NCI-H460 (cell line): ENCODE measurements at regions not wholly inside any gene's neighbourhood (a gene's known extent, or its start where the extent isn't known, plus 50 kb on each side); places are given as distances from the start of the nearest gene placed in this dataset.

Source experiments
- DNase-seq: peaks from one replicate; pipeline ENCODE4 v3.0.0-alpha.2; 2016; ENCODE audit warnings: low read depth; ENCODE audit errors: extremely low read depth

DNA sequence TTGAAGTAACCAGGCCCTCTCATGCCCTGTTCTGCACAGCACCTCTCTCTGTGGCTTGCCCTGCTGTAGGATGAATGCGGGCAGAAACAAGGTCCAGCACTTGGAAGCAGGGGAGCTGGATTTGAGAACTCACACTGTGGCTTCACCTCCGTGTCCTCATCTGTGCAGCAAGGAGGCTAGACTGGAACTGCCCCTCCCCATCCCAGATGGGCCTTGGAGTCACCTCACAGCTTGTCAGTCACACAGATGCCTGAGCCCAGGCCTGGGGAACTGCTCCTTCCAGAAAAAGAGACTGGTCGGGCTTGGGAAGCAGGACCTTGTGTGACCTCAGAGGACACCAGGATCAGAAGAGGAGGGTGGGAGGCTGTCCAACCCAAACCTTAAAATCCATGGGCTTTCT, 180.8 kb downstream of the CCT6B start:
- no peak for DNase-seq

DNA sequence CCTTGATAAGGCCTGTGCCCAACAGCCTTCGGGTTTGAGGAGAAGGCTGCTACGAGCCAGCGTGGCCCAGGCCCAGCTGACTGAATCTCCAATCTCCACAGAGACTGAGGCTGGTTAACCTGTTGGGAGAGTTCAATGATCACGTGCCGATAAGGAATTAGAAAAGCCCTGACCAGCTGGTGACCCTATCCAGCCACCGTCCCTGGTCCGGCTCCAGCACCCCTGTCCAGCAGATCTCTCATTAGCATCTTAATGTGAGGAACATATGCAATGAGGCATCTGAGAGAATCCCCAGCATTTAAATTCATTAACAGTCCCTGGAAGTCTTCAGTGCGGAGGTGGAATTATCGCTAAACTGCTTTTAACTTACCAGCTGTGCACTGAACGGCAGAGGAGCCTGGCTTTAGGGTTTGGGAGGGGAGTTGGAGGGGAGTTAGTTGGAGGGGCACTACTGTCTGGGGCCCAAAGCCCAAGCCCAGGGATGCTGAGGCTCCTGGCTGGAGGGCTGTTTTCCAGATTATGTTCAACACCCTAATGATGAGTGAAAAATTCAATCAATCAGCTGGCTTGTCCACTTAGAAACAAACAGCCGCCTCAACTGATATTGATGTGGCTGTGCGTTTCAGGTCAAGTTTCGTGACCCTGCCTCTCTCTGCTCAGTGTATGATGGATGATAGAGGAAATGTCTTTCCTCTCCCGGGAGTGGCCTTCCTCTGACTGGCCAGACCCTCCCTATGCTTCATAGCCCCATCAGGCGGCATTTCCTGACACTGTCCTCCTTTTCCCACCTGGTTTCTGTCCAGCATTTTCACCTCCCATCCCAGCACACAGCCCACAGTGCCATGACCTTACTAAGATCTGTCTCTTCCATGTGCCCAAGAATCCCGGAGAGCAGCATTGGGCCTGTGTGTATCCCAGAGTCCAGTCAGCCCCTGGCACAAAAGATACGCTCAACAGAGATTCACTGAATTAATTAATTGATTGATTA, 184.5 kb downstream of the CCT6B start:
- DNase-seq: no peak

DNA sequence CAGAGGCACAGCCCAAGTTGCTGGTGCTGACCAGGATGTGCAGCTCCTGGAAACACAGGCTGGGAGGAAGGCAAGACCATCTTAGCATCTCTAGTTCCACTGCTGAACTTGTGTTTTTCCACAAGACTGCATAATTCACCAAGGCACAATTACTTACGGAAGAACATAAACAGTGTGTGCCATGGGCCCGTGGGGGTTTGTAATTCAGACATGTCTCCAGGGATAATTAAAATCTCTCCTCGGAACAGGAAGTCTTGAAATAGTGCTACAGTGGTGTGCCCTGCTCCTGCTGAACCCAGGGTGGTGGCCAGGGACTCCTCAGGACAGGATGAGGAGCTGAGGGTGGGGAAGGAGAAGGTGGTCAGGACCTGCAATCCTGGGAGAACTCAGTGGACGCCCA, 188.2 kb downstream of the CCT6B start:
- no peak for DNase-seq

DNA sequence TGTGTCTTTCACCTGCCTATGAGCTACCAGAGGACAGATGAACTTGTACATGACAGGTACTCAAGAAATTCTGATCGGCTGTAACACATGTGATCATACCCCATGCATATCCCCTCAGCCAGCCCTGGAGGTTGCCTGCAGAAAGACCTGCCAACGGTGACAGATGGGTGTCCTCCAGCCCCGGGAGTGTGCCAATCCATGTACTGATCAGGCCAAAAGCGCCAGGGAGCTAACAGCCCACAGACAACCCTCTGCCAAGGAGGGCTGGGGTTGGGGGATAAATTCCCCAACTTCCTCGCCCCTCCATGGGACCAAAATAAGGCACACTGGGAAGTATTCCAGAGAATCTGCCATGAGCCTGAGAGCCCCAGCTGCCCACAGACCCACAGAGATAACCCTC, 189.4 kb downstream of the CCT6B start:
- no peak for DNase-seq

DNA sequence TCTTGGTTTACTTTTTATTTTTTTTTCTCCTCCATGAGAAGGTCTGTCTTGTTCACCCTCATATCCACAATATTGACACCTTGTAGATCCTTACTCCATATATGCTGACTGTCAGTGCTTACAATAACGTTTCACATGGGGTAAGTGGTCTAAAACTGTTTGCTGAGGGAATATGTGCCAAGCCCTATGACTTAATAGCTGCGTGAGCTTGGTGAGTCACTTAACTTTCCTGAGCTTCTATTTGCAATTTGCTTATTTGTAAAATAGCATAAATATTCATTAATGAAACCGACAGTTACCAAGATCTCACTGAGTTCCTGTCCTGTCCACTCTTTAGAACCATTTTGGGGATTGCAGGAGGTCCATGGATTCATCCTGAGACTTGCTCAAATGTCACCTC, 190.7 kb downstream of the CCT6B start:
- DNase-seq: no peak

DNA sequence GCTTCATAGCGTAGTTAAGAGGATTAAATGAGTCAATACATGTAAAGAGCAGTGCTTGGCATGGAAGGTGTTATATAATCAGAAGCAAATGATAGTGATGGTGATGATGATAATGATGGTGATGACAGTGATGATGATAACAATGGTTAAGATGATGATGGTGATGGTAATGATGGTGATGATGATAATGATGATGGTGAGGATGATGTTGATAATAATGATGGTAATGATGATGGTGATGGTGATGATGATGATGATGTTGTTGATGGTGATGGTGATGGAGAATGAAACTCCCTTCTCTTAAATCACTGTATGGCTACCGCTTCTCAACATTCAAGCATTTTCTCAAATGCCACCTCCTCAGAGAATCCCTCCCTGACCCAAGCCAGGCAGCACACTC, 190.5 kb downstream of the TMEM132E start:
- DNase-seq: no peak

DNA sequence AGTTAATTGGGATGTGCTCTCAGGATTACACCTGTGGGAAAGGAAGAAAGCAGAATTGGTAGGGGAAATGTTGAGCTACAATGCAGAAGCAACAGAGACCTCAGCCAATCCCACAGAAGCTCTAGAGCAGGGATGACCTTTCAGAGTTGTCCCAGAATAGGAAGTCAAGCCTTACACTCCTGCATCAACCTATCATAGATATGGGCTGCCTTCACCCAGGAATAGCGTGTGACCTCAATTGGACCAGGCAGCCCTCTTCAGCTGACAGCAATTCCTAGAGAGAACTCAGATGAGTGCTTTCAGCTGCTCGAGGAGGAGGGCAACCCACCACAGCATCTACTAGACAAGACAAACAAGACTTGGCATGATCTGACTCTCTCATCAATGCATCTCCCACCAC, 189.7 kb downstream of the TMEM132E start:
- no peak for DNase-seq

DNA sequence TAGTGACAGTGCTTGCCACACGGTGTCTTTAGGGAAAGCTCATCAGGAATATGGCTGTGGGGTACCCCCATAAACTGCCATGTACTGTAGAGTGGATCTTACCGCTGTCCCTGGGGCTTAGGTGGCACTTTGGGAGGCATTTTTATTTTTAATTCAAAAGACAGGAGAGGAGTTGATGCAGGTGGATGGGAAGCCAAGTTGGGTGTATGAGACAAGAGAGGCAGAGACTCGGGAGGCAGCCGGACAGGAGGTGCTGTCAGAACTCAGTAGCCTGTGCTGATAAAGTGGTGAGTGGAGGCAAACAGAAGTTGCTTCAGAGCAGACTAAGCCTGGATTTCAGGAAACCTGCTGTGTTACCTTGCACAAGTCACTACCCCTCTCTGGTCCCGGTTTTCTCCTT, 185.9 kb downstream of the TMEM132E start:
- no peak for DNase-seq

DNA sequence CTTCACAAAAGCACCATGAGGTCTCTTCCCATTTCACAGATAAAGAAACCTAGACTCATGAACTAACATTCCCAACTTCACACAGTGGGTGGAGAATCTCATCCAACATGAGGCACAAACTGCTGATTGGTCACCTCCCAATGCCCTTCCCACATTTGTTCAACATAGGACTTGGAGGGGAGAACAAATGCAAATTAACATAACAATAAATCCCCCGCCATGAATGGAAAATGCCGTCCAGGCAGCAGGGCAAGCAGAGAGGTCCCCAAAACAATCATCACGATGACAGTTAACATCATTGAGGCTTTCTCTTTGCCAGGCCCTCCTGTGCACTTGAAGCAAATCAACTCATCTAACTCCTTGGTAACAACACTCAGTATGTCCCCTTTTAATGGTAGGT, 185.3 kb downstream of the TMEM132E start:
- no peak for DNase-seq

DNA sequence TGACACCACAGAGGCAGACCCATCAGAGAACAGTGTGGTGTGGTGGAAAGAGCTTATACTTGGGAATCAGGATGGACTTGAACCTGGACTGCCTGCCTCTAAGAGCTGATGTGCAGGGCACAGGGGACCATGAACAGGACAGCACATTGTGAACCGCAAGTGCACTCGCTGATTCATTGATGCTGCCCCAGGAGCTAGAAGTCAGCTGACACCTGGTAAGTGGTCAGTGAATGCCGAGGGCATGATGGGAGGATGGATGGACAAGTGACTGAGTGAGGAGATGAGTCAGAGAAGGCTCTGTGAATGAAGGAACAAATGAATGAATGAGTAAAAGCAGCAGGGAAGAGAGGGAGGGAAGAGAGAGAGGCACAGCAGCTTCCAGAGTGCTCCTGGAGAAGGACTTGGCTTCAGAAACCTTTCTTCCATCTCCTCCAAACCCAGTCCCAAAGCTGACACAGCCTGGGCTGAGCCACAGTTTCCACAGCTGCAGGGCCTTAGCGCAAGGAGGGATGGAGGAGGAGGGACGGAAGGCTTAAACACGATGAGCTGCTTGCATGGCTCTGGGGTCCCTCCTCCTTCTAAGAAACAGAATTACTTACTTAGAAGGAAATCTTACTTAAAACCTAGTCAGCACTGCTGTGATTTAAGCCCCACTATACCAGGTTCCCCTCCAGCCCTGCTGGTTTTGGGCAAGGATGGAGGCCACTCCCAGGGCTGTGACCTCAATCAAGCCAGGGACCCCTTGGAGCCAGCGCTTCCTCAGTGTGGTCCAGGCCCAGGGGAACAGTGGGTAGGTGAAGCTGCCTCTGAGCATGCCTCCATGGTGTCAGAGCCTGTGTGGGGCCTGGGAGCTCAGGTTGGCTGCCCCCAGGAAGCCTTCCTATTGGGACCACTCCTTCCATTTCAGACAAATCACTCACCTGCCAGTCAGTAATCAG, 184.6 kb downstream of the TMEM132E start:
- DNase-seq: no peak

DNA sequence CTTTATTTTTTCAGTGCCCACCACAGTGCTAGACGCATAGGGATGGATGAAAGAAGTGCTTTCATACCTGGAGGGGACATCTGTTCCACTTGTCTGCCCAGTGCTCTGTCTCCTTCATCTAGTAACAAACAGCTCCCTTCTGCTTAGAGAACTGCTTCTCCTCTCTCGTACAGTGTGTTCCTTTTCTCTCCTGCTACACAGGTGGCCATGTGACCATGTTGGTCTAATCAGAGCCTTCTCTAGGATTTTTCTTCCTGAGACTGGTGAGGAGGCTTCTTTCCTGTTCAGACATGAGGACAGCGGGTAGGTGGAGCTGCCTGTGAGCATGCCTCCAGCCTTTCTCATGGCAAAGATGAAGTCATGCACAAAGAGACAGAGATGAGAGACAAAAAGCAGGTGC, 182.7 kb downstream of the TMEM132E start:
- no peak for DNase-seq

DNA sequence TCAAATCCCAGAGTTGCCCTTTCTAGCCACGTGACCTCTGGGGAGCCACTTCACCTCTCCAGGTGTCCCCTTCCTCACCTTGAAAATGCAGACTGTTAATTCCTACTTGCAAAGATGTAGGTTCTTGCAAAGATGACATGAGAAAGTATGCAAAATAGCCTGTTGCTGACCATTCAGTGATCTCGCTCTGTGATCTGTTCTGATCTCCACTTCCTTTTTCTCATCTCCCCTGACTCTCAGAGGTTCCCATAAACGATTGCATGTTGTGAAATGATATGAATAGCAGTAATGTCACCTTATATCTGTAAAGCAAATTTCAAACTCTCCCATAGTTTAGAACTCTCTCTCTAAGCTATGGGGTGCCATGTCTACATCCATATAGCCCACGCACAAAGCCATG, 182.3 kb downstream of the TMEM132E start:
- DNase-seq: no peak

DNA sequence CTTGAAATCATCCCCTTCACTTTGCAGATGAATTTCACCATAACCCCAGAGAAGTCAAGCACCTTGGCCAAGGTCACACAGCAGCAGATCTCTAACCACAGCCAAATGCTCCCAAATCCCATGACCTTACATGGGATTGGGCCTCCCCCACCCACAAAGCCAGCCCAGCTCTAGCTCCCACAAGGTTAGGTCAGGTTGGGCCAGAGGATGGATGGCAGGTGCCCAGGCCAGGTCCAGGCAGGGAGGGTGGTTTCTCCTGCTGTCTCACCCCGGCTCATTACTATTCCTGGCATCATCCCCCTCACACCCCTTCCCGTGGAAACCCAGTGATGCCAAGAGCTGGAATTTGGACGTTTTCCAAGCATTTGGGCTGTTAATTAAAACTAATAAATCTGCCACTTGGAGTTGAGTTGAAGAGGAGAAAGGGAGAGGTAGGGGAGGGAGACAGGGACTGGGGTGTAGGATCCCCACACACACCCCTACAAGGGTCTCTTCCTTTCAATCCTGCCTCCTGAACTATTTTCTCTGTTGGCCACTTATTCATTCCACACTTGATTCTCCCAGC, 181.6 kb downstream of the TMEM132E start:
- no peak for DNase-seq

DNA sequence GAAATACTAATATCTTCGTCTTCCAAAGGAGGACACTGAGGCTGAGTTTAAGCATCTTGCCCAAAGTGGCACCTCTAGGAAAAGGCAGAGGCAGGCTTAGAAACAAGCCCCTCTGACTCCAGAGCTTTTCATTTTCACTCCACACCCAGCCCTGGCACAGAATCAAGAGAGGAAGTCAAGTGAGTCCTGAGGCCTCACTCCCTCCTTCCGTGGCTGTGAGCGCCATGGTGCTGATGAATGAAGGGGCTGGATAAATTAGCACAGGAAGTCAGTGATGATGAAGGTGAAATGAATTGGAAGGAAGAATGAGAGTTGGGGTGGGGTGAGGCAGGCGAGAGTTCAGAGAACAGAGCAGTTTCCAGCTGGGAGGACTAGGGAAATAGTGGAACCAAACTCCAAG, 179.3 kb downstream of the TMEM132E start:
- no peak for DNase-seq

DNA sequence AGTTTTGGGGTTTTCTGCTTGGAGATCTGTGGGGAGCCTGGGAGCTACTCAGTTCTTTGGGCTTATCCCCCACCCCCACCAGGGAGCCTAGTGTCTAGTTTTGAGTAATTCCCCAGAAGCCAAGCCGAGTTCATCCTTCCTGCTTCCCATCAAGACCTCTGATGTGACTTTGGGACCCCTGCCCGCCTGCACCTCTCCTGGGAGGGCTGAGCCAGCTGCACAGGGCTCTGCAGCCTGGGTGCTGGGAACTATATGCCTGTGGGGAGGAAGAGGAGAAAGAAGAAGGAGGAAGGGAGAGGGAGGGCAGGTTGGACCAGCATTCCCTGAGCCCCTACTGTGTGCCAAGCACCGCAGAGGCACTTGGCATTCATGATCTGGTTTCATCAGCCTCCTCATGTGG, 178.9 kb downstream of the TMEM132E start:
- no peak for DNase-seq

DNA sequence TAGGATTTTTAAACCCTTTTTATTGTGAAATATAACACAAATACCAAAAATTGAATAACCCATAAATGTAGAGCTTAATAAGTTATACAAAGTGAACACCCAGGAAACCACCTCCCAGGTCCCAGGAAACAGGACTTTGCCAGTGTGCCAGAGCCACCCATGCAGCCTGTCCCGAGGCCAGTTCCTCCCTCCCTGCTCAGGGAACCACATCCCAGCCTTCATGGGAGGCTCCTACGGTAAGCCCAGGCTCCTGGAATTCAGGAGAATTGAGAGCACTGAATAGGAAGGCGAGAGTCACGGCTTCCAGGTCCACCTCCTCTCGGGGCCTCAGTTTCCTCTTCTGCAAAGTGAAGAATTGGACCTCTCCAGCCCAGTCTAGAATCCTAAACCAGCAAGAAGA, 178.2 kb downstream of the TMEM132E start:
- no peak for DNase-seq

DNA sequence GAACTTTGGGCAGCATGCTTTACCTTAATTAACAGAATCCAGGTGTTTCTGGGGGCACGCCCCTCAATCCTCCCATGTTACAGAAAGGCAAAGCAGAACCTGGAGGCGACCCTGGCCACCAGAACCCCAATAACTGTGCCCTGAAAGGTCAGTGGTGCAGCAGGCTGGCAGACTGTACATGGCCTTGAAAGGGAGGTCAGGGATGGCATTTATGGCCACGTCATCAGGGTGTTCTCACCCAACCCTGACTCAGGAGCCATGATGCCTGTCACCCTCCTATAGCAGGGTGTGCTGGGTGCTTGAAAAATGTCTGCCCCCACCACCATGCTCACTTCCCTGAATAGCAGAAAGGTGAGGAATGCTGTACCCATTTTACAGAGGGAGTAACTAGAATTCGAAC, 177.7 kb downstream of the TMEM132E start:
- no peak for DNase-seq

DNA sequence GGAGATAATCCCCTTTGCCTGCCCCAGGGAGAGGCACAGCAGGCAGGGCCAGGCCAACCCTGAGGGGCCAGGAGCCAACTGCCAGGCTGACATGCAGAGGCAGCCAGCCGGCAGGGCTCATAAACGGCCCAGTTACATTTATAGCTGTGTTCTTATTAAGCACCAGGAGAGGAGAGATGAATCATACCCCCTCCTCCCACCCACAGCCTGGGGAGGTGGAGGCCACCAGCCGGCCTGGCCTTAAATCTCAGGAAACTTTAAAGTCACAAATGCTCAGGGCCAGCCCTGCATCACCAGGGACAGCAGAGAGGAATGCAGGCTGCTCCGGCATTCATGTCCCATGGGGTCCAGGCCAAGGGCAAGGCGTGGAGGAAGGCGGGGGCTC, 177.2 kb downstream of the TMEM132E start:
- no peak for DNase-seq

DNA sequence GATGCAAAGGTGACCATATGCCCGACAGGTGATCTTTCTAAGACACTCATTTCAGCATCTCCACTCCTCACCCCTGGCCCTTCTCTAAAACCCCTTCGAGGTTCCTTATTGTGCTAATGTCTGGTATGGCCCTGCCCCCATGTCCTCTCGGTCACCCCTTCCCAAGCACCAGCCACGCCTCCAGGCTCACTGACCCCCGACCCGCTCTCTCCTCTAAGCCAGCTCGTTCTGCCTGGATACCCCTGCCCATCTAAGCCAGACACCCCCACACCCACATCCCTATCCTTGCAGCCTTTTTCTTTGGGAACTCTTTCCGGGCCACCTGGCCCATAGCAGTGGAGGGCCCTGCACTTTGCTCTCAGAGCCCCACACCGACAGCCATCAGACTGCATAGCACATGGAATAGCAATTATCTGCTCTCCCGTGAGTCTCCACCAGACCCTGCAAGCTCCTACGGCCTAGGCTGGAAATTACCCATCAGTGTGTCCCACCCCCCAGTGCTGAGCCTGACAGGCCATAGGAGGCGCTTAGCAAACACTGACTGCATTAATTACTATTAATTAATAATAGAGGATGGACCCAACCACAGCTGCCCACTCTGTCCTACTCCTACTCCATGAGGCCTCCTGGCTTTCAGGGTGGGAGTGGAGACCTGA, 176.7 kb downstream of the TMEM132E start:
- DNase-seq: no peak

DNA sequence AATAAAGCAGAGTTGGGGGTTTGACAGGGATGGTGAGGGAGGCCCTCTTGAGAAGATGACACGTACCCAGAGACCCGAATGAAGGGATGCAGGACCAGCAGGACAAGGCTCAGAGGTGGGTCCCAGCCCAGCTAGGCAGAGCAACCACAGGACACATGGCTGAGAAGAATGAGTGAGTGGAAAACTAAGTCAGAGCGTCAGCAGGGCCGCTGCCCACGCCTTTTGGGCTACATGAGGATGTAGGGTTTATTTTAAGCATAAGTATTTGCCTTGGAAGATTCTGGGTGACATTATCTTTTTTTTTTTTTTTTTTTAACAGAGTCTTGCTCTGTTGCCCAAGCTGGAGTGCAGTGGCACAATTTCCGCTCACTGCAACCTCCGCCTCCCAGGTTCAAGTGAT, 176.0 kb downstream of the TMEM132E start:
- no peak for DNase-seq

DNA sequence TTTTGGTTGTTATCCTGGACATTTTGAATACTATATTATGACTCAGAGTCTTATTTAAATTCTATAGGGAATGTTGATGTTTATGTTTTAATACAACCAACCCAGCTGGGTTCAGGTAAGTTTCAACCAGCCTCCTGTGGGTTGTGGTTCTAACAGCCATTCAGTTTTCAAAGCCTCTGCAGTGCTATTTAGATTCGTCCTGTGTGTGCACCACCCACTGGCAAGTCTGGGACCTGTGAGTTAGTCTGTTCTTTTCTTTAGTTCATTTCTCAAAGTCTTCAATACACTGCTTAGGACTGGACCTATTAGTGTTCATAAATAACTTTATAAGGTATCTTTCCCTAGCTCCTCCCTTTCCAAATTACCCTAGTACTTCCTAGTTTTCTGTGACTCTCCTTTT, 170.6 kb downstream of the TMEM132E start:
- no peak for DNase-seq
